SK-N-SH (cell line): ENCODE measurements at regions not wholly inside any gene's neighbourhood (a gene's known extent, or its start where the extent isn't known, plus 50 kb on each side); places are given as distances from the start of the nearest gene placed in this dataset.

Source experiments
- CHD2 ChIP-seq: fragments of 150-350 bp; IDR thresholded peaks from 2 replicates; pipeline ENCODE4 v1.6.1; 2018; ENCODE audit warnings: low read length; ENCODE audit not compliant: partially characterized antibody
- ELF1 ChIP-seq: IDR thresholded peaks from 2 replicates; pipeline ENCODE4 v1.4.0; 2012
- EP300 ChIP-seq, 2 experiments: IDR thresholded peaks; 2 replicates each; pipeline versions ENCODE4 v1.4.0 to v1.6.1; 2012; ENCODE audit warnings: borderline replicate concordance in 1 of 2, low read depth in 1 of 2, low read length in 1 of 2
- EZH2phosphoT487 ChIP-seq: fragments of 200-600 bp; sonication (generic); IDR thresholded peaks from 2 replicates; pipeline ENCODE4 v1.6.1; 2017; ENCODE audit warnings: low read depth, mixed run types, mild to moderate bottlenecking, antibody characterized with exemption, moderate library complexity, borderline replicate concordance
- GABPA ChIP-seq: IDR thresholded peaks from 2 replicates; pipeline ENCODE4 v1.4.0; 2012; ENCODE audit warnings: low read depth, mild to moderate bottlenecking
- GATA2 ChIP-seq: sonication (generic); formaldehyde crosslinking; IDR thresholded peaks from 2 replicates; pipeline ENCODE4 v1.5.0; 2020; ENCODE audit warnings: mild to moderate bottlenecking, missing genetic modification reagents
- MXI1 ChIP-seq: IDR thresholded peaks from 2 replicates; pipeline ENCODE4 v1.6.1; 2012; ENCODE audit warnings: mild to moderate bottlenecking, low read depth, low read length, improper control_type of control experiment
- POLR2AphosphoS5 ChIP-seq: IDR thresholded peaks from 2 replicates; pipeline ENCODE4 v1.6.1; 2012; ENCODE audit warnings: low read depth, low read length
- SIN3A ChIP-seq: IDR thresholded peaks from 2 replicates; pipeline ENCODE4 v1.6.1; 2012; ENCODE audit warnings: low read depth, mild to moderate bottlenecking, low read length, moderate library complexity, borderline replicate concordance
- SMC3 ChIP-seq: IDR thresholded peaks from 2 replicates; pipeline ENCODE4 v1.6.1; 2012; ENCODE audit warnings: low read depth, low read length, improper control_type of control experiment
- TF ChIP-seq, protein P1 (sequence below): fragments of 200-600 bp; sonication (generic); IDR thresholded peaks from 2 replicates; pipeline ENCODE4 v1.6.1; 2017; ENCODE audit warnings: antibody characterized with exemption, mild to moderate bottlenecking, moderate library complexity
- TF ChIP-seq, protein P2 (sequence below): IDR thresholded peaks from 2 replicates; pipeline ENCODE4; 2012
- TF ChIP-seq, protein P3 (sequence below): IDR thresholded peaks from 2 replicates; pipeline ENCODE4 v1.4.0; 2012; ENCODE audit warnings: low read depth, borderline replicate concordance
- TF ChIP-seq, protein P4 (sequence below): IDR thresholded peaks from 2 replicates; pipeline ENCODE4 v1.4.0; 2012; ENCODE audit warnings: low read depth

DNA sequence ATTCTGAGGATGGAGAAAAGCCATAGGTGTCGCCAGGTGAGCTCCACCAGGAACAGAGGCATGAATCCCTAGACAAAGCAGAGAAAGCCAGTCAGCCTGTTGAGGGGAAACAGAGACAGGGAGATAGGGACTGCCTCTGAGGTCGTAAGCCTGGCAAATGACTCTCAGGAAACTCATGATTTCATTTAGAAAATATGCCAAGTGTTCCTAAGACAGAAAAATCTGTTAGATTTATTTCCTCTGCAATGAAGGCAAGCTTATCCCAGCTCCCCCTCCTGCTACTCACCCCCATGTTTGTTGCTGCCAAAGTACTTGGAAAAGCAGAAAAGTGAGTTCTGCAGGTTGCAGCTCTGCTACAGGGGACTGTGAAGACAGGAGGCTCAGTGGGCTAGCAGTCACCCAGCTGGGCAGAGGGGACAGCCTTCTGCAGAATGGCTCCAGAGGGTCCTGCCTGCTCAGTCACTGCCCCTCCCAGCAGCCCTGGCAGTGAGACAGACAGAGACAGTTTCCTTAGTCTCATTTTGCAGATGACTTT lies 184.3 kb downstream of the ADRA2A start:
- TF ChIP-seq, protein P1, sequence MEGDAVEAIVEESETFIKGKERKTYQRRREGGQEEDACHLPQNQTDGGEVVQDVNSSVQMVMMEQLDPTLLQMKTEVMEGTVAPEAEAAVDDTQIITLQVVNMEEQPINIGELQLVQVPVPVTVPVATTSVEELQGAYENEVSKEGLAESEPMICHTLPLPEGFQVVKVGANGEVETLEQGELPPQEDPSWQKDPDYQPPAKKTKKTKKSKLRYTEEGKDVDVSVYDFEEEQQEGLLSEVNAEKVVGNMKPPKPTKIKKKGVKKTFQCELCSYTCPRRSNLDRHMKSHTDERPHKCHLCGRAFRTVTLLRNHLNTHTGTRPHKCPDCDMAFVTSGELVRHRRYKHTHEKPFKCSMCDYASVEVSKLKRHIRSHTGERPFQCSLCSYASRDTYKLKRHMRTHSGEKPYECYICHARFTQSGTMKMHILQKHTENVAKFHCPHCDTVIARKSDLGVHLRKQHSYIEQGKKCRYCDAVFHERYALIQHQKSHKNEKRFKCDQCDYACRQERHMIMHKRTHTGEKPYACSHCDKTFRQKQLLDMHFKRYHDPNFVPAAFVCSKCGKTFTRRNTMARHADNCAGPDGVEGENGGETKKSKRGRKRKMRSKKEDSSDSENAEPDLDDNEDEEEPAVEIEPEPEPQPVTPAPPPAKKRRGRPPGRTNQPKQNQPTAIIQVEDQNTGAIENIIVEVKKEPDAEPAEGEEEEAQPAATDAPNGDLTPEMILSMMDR = no peak
- TF ChIP-seq EZH2phosphoT487 (no peak), CHD2 (no peak), POLR2AphosphoS5 (no peak), SMC3 (no peak), GATA2 (CRISPR knock-in tag) (no peak), ELF1 (no peak), MXI1 (no peak), SIN3A (no peak), EP300 (IDR thresholded peaks at IDR 0.05; ENCODE audit: borderline replicate concordance in 1 of 2, low read depth in 1 of 2, low read length in 1 of 2) (no peak), GABPA (no peak)
- TF ChIP-seq, protein P2, sequence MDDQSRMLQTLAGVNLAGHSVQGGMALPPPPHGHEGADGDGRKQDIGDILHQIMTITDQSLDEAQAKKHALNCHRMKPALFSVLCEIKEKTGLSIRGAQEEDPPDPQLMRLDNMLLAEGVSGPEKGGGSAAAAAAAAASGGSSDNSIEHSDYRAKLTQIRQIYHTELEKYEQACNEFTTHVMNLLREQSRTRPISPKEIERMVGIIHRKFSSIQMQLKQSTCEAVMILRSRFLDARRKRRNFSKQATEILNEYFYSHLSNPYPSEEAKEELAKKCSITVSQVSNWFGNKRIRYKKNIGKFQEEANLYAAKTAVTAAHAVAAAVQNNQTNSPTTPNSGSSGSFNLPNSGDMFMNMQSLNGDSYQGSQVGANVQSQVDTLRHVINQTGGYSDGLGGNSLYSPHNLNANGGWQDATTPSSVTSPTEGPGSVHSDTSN = no peak
- TF ChIP-seq, protein P3, sequence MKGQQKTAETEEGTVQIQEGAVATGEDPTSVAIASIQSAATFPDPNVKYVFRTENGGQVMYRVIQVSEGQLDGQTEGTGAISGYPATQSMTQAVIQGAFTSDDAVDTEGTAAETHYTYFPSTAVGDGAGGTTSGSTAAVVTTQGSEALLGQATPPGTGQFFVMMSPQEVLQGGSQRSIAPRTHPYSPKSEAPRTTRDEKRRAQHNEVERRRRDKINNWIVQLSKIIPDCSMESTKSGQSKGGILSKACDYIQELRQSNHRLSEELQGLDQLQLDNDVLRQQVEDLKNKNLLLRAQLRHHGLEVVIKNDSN = no peak
- TF ChIP-seq, protein P4, sequence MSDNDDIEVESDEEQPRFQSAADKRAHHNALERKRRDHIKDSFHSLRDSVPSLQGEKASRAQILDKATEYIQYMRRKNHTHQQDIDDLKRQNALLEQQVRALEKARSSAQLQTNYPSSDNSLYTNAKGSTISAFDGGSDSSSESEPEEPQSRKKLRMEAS = no peak
